ENCODE measurements at regions not wholly inside any gene's neighbourhood (a gene's known extent, or its start where the extent isn't known, plus 50 kb on each side); places are given as distances from the start of the nearest gene placed in this dataset.

GRCh38 chr18:51442012-51442411, 244.5 kb upstream of the MEX3C start:
- Histone ChIP-seq H3K9me3 (ENCODE audit: control insufficient read depth, insufficient read depth, low read depth, low read length) (no peaks in the 10 kb centered on the region), H3K9ac (ENCODE audit: insufficient read depth, low read length) (no peak overlapping the region), H3K27ac (ENCODE audit: insufficient read depth, low read length) (no peak overlapping the region), H3K36me3 (ENCODE audit: control insufficient read depth, insufficient read depth, low read length) (no peaks in the 10 kb centered on the region), H3K79me2 (ENCODE audit: control insufficient read depth, insufficient read depth, low read length) (no peaks in the 10 kb centered on the region), H3K4me2 (ENCODE audit: extremely low read depth, insufficient read depth, low read length) (no peak overlapping the region), H4K20me1 (ENCODE audit: control insufficient read depth, extremely low read depth, insufficient read depth, low read length) (no peaks in the 10 kb centered on the region), H3K4me1 (ENCODE audit: control insufficient read depth, extremely low read depth, insufficient read depth, low read length) (no peaks in the 10 kb centered on the region), H3K27me3 (ENCODE audit: control insufficient read depth, insufficient read depth, low read length) (no peaks in the 10 kb centered on the region), H2AFZ (ENCODE audit: low read length) (no peak overlapping the region), H3K4me3 (replicated peaks in 1 of 4; ENCODE audit: control extremely low read depth in 1 of 4, insufficient read depth in 1 of 4, low read depth in 3 of 4, low read length in 4 of 4) (no peak overlapping the region)
- TF ChIP-seq EZH2 (IDR thresholded peaks at IDR 0.05; ENCODE audit: low read length, missing control alignments) (no peak), CTCF (conservative IDR thresholded peaks at IDR 0.05 in 1 of 2, IDR thresholded peaks at IDR 0.05 in 1 of 2; ENCODE audit: low read depth in 1 of 2, low read length in 2 of 2) (no peak)
- no peak for DNase-seq (ENCODE audit: low read depth in 2 of 2)

GRCh38 chr18:51446571-51447210, 249.2 kb upstream of the MEX3C start:
- TF ChIP-seq CTCF (conservative IDR thresholded peaks at IDR 0.05 in 1 of 2, IDR thresholded peaks at IDR 0.05 in 1 of 2; ENCODE audit: low read depth in 1 of 2, low read length in 2 of 2) (no peak), EZH2 (IDR thresholded peaks at IDR 0.05; ENCODE audit: low read length, missing control alignments) (no peak)
- Histone ChIP-seq H3K27ac (ENCODE audit: insufficient read depth, low read length) (no peak overlapping the region), H3K4me1 (ENCODE audit: control insufficient read depth, extremely low read depth, insufficient read depth, low read length) (no peaks in the 10 kb centered on the region), H2AFZ (ENCODE audit: low read length) (no peak overlapping the region), H3K79me2 (ENCODE audit: control insufficient read depth, insufficient read depth, low read length) (no peaks in the 10 kb centered on the region), H3K27me3 (ENCODE audit: control insufficient read depth, insufficient read depth, low read length) (no peaks in the 10 kb centered on the region), H3K9me3 (ENCODE audit: control insufficient read depth, insufficient read depth, low read depth, low read length) (no peaks in the 10 kb centered on the region), H3K36me3 (ENCODE audit: control insufficient read depth, insufficient read depth, low read length) (no peaks in the 10 kb centered on the region), H3K4me2 (ENCODE audit: extremely low read depth, insufficient read depth, low read length) (no peak overlapping the region), H4K20me1 (ENCODE audit: control insufficient read depth, extremely low read depth, insufficient read depth, low read length) (no peaks in the 10 kb centered on the region), H3K9ac (ENCODE audit: insufficient read depth, low read length) (no peak overlapping the region), H3K4me3 (replicated peaks in 1 of 4; ENCODE audit: control extremely low read depth in 1 of 4, insufficient read depth in 1 of 4, low read depth in 3 of 4, low read length in 4 of 4) (no peak overlapping the region)
- DNase-seq (ENCODE audit: low read depth in 2 of 2): no peak

GRCh38 chr18:51447351-51448342, 250.2 kb upstream of the MEX3C start:
- Histone ChIP-seq H2AFZ (ENCODE audit: low read length) (no peak overlapping the region), H3K9ac (ENCODE audit: insufficient read depth, low read length) (no peak overlapping the region), H3K79me2 (ENCODE audit: control insufficient read depth, insufficient read depth, low read length) (no peaks in the 10 kb centered on the region), H3K27ac (ENCODE audit: insufficient read depth, low read length) (no peak overlapping the region), H3K9me3 (ENCODE audit: control insufficient read depth, insufficient read depth, low read depth, low read length) (no peaks in the 10 kb centered on the region), H3K36me3 (ENCODE audit: control insufficient read depth, insufficient read depth, low read length) (no peaks in the 10 kb centered on the region), H3K4me1 (ENCODE audit: control insufficient read depth, extremely low read depth, insufficient read depth, low read length) (no peaks in the 10 kb centered on the region), H3K4me3 (replicated peaks in 1 of 4; ENCODE audit: control extremely low read depth in 1 of 4, insufficient read depth in 1 of 4, low read depth in 3 of 4, low read length in 4 of 4) (no peak overlapping the region), H3K4me2 (ENCODE audit: extremely low read depth, insufficient read depth, low read length) (no peak overlapping the region), H3K27me3 (ENCODE audit: control insufficient read depth, insufficient read depth, low read length) (no peaks in the 10 kb centered on the region), H4K20me1 (ENCODE audit: control insufficient read depth, extremely low read depth, insufficient read depth, low read length) (no peaks in the 10 kb centered on the region)
- TF ChIP-seq CTCF (conservative IDR thresholded peaks at IDR 0.05 in 1 of 2, IDR thresholded peaks at IDR 0.05 in 1 of 2; ENCODE audit: low read depth in 1 of 2, low read length in 2 of 2): no peak
- no peak for TF ChIP-seq EZH2 (IDR thresholded peaks at IDR 0.05; ENCODE audit: low read length, missing control alignments)
- no peak for DNase-seq (ENCODE audit: low read depth in 2 of 2)

Data from fibroblast of lung (primary cell).